ENCODE measurements at regions not wholly inside any gene's neighbourhood (a gene's known extent, or its start where the extent isn't known, plus 50 kb on each side); places are given as distances from the start of the nearest gene placed in this dataset.

- no peaks in the 10 kb centered on the region for H3K27me3 ChIP-seq (ENCODE audit: insufficient read depth, low read length)
- Mint-ChIP-seq H3K4me1 (no peaks in the 10 kb centered on the region), H3K9me3 (peaks cover 0 to 3% (median 0%) of the 10 kb centered on the region in 8 donors), H3K27me3 (peaks cover 2 to 10% of the 10 kb centered on the region in 2 donors), H3K27ac (no peak overlapping the region), H3K4me3 (no peak overlapping the region), H3K36me3 (no peaks in the 10 kb centered on the region)
- intact Hi-C loops (cut with micrococcal nuclease) = no loop called here
- no peaks in the 10 kb centered on the region for H3K4me1 ChIP-seq (ENCODE audit: insufficient read depth, low read length)
- DNase-seq = no peak
- no peaks in the 10 kb centered on the region for H3K9me3 ChIP-seq (ENCODE audit: control insufficient read depth in 1 of 2, low read length in 2 of 2)
- no peak overlapping the region for H3K4me3 ChIP-seq (ENCODE audit: low read length in 2 of 2)
- H3K36me3 ChIP-seq (ENCODE audit: insufficient read depth, low read length) = no peaks in the 10 kb centered on the region
- H3K27ac ChIP-seq (ENCODE audit: low read depth, low read length) = no peak overlapping the region
- POLR2A ChIA-PET (ENCODE audit: partially characterized antibody) = no interaction called here
- CTCF ChIA-PET (ENCODE audit: partially characterized antibody) = no interaction called here
Observed at GRCh38 chr22:34765115-34765514, 300.8 kb upstream of the ISX start.

- H3K27ac ChIP-seq (ENCODE audit: low read depth, low read length) = no peak overlapping the region
- H3K9me3 ChIP-seq (ENCODE audit: control insufficient read depth in 1 of 2, low read length in 2 of 2) = no peaks in the 10 kb centered on the region
- Mint-ChIP-seq H3K36me3 (no peaks in the 10 kb centered on the region), H3K4me3 (no peak overlapping the region), H3K27ac (no peak overlapping the region), H3K27me3 (peaks cover 0 to 4% of the 10 kb centered on the region in 2 donors), H3K9me3 (peaks cover 0 to 6% (median 1%) of the 10 kb centered on the region in 8 donors), H3K4me1 (no peaks in the 10 kb centered on the region)
- H3K4me3 ChIP-seq (ENCODE audit: low read length in 2 of 2) = no peak overlapping the region
- no peaks in the 10 kb centered on the region for H3K27me3 ChIP-seq (ENCODE audit: insufficient read depth, low read length)
- H3K36me3 ChIP-seq (ENCODE audit: insufficient read depth, low read length) = no peaks in the 10 kb centered on the region
- CTCF ChIA-PET (ENCODE audit: partially characterized antibody) = no interaction called here
- DNase-seq = no peak
- intact Hi-C loops (cut with micrococcal nuclease) = no loop called here
- no peaks in the 10 kb centered on the region for H3K4me1 ChIP-seq (ENCODE audit: insufficient read depth, low read length)
- POLR2A ChIA-PET (ENCODE audit: partially characterized antibody) = no interaction called here
Observed at GRCh38 chr22:34769361-34769760, 296.6 kb upstream of the ISX start.

- no peaks in the 10 kb centered on the region for H3K4me1 ChIP-seq (ENCODE audit: insufficient read depth, low read length)
- H3K4me1 Mint-ChIP-seq = no peaks in the 10 kb centered on the region
- no peaks in the 10 kb centered on the region for H3K27me3 ChIP-seq (ENCODE audit: insufficient read depth, low read length)
- no peak overlapping the region for H3K27ac ChIP-seq (ENCODE audit: low read depth, low read length)
- no peak for DNase-seq
- no peaks in the 10 kb centered on the region for H3K27me3 Mint-ChIP-seq
- H3K9me3 ChIP-seq (ENCODE audit: control insufficient read depth in 1 of 2, low read length in 2 of 2) = no peaks in the 10 kb centered on the region
- ChIA-PET POLR2A (ENCODE audit: partially characterized antibody) (no interaction called here), CTCF (ENCODE audit: partially characterized antibody) (no interaction called here)
- no peak overlapping the region for H3K4me3 ChIP-seq (ENCODE audit: low read length in 2 of 2)
- H3K36me3 ChIP-seq (ENCODE audit: insufficient read depth, low read length) = no peaks in the 10 kb centered on the region
- no peak overlapping the region for H3K27ac Mint-ChIP-seq
- H3K9me3 Mint-ChIP-seq = peaks cover 4 to 25% (median 10%) of the 10 kb centered on the region in 8 donors
- H3K36me3 Mint-ChIP-seq = no peaks in the 10 kb centered on the region
- H3K4me3 Mint-ChIP-seq = no peak overlapping the region
- intact Hi-C loops (cut with micrococcal nuclease) = no loop called here
Observed at GRCh38 chr22:34776817-34777216, 289.1 kb upstream of the ISX start.

- H3K27ac Mint-ChIP-seq = no peak overlapping the region
- Histone ChIP-seq H3K36me3 (ENCODE audit: insufficient read depth, low read length) (no peaks in the 10 kb centered on the region), H3K4me3 (ENCODE audit: low read length in 2 of 2) (no peak overlapping the region), H3K9me3 (ENCODE audit: control insufficient read depth in 1 of 2, low read length in 2 of 2) (no peaks in the 10 kb centered on the region), H3K27ac (ENCODE audit: low read depth, low read length) (no peak overlapping the region), H3K27me3 (ENCODE audit: insufficient read depth, low read length) (no peaks in the 10 kb centered on the region), H3K4me1 (ENCODE audit: insufficient read depth, low read length) (no peaks in the 10 kb centered on the region)
- H3K9me3 Mint-ChIP-seq = peaks cover 4 to 30% (median 9%) of the 10 kb centered on the region in 8 donors
- DNase-seq = no peak
- peaks cover 0 to 4% of the 10 kb centered on the region in 2 donors for H3K36me3 Mint-ChIP-seq
- intact Hi-C loops (cut with micrococcal nuclease) = no loop called here
- no peaks in the 10 kb centered on the region for H3K4me1 Mint-ChIP-seq
- H3K27me3 Mint-ChIP-seq = peaks cover 0 to 3% of the 10 kb centered on the region in 2 donors
- no peak overlapping the region for H3K4me3 Mint-ChIP-seq
- POLR2A ChIA-PET (ENCODE audit: partially characterized antibody) = no interaction called here
- CTCF ChIA-PET (ENCODE audit: partially characterized antibody) = no interaction called here
Observed at GRCh38 chr22:34781681-34782080, 284.3 kb upstream of the ISX start.

- Mint-ChIP-seq H3K4me1 (no peaks in the 10 kb centered on the region), H3K27me3 (peaks cover 0 to 3% of the 10 kb centered on the region in 2 donors), H3K27ac (no peak overlapping the region), H3K36me3 (peaks cover 0 to 4% of the 10 kb centered on the region in 2 donors), H3K9me3 (peaks cover 0 to 24% (median 8%) of the 10 kb centered on the region in 8 donors), H3K4me3 (no peak overlapping the region)
- no peaks in the 10 kb centered on the region for H3K4me1 ChIP-seq (ENCODE audit: insufficient read depth, low read length)
- no peaks in the 10 kb centered on the region for H3K9me3 ChIP-seq (ENCODE audit: control insufficient read depth in 1 of 2, low read length in 2 of 2)
- no peak for DNase-seq
- no peaks in the 10 kb centered on the region for H3K27me3 ChIP-seq (ENCODE audit: insufficient read depth, low read length)
- no peak overlapping the region for H3K27ac ChIP-seq (ENCODE audit: low read depth, low read length)
- ChIA-PET CTCF (ENCODE audit: partially characterized antibody) (no interaction called here), POLR2A (ENCODE audit: partially characterized antibody) (no interaction called here)
- no peaks in the 10 kb centered on the region for H3K36me3 ChIP-seq (ENCODE audit: insufficient read depth, low read length)
- intact Hi-C loops (cut with micrococcal nuclease) = no loop called here
- H3K4me3 ChIP-seq (ENCODE audit: low read length in 2 of 2) = no peak overlapping the region
Observed at GRCh38 chr22:34783436-34783835, 282.5 kb upstream of the ISX start.

GRCh38 chr22:34784056-34784455 is 281.9 kb upstream of the ISX start:
- ChIA-PET CTCF (ENCODE audit: partially characterized antibody) (no interaction called here), POLR2A (ENCODE audit: partially characterized antibody) (no interaction called here)
- H3K4me1 Mint-ChIP-seq = no peaks in the 10 kb centered on the region

GRCh38 chr22:34797826-34798225 is 268.1 kb upstream of the ISX start:
- no peaks in the 10 kb centered on the region for H3K27me3 ChIP-seq (ENCODE audit: insufficient read depth, low read length)
- no peak overlapping the region for H3K27ac ChIP-seq (ENCODE audit: low read depth, low read length)
- ChIA-PET POLR2A (ENCODE audit: partially characterized antibody) (no interaction called here), CTCF (ENCODE audit: partially characterized antibody) (no interaction called here)
- DNase-seq = no peak
- H3K27ac Mint-ChIP-seq = no peak overlapping the region
- H3K4me1 Mint-ChIP-seq = no peaks in the 10 kb centered on the region
- peaks cover 0 to 3% (median under 1%) of the 10 kb centered on the region in 8 donors for H3K9me3 Mint-ChIP-seq
- H3K27me3 Mint-ChIP-seq = peaks cover 0 to 3% of the 10 kb centered on the region in 2 donors
- no peaks in the 10 kb centered on the region for H3K9me3 ChIP-seq (ENCODE audit: control insufficient read depth in 1 of 2, low read length in 2 of 2)
- no peak overlapping the region for H3K4me3 Mint-ChIP-seq
- no peaks in the 10 kb centered on the region for H3K36me3 ChIP-seq (ENCODE audit: insufficient read depth, low read length)
- intact Hi-C loops (cut with micrococcal nuclease) = no loop called here
- no peak overlapping the region for H3K4me3 ChIP-seq (ENCODE audit: low read length in 2 of 2)
- no peaks in the 10 kb centered on the region for H3K36me3 Mint-ChIP-seq
- no peaks in the 10 kb centered on the region for H3K4me1 ChIP-seq (ENCODE audit: insufficient read depth, low read length)

More at GRCh38 chr22:34784056-34784455, 281.9 kb upstream of the ISX start:
- Histone ChIP-seq H3K4me1 (ENCODE audit: insufficient read depth, low read length) (no peaks in the 10 kb centered on the region), H3K27ac (ENCODE audit: low read depth, low read length) (no peak overlapping the region), H3K9me3 (ENCODE audit: control insufficient read depth in 1 of 2, low read length in 2 of 2) (no peaks in the 10 kb centered on the region), H3K36me3 (ENCODE audit: insufficient read depth, low read length) (no peaks in the 10 kb centered on the region), H3K27me3 (ENCODE audit: insufficient read depth, low read length) (no peaks in the 10 kb centered on the region), H3K4me3 (ENCODE audit: low read length in 2 of 2) (no peak overlapping the region)
- no peak for DNase-seq
- Mint-ChIP-seq H3K9me3 (peaks cover 4 to 19% (median 8%) of the 10 kb centered on the region in 8 donors), H3K4me3 (no peak overlapping the region), H3K27ac (no peak overlapping the region), H3K27me3 (peaks cover 0 to 3% of the 10 kb centered on the region in 2 donors), H3K36me3 (peaks cover 0 to 4% of the 10 kb centered on the region in 2 donors)
- intact Hi-C loops (cut with micrococcal nuclease) = no loop called here

- Histone ChIP-seq H3K27ac (ENCODE audit: low read depth, low read length) (no peak overlapping the region), H3K36me3 (ENCODE audit: insufficient read depth, low read length) (no peaks in the 10 kb centered on the region), H3K27me3 (ENCODE audit: insufficient read depth, low read length) (no peaks in the 10 kb centered on the region), H3K4me3 (ENCODE audit: low read length in 2 of 2) (no peak overlapping the region), H3K9me3 (ENCODE audit: control insufficient read depth in 1 of 2, low read length in 2 of 2) (no peaks in the 10 kb centered on the region), H3K4me1 (ENCODE audit: insufficient read depth, low read length) (no peaks in the 10 kb centered on the region)
- no peaks in the 10 kb centered on the region for H3K36me3 Mint-ChIP-seq
- H3K9me3 Mint-ChIP-seq = peaks cover 0 to 4% (median 0%) of the 10 kb centered on the region in 8 donors
- H3K4me3 Mint-ChIP-seq = no peak overlapping the region
- no peaks in the 10 kb centered on the region for H3K4me1 Mint-ChIP-seq
- CTCF ChIA-PET (ENCODE audit: partially characterized antibody) = no interaction called here
- POLR2A ChIA-PET (ENCODE audit: partially characterized antibody) = no interaction called here
- H3K27me3 Mint-ChIP-seq = peaks cover 0 to 4% of the 10 kb centered on the region in 2 donors
- intact Hi-C loops (cut with micrococcal nuclease) = no loop called here
- DNase-seq = no peak
- H3K27ac Mint-ChIP-seq = no peak overlapping the region
Observed at GRCh38 chr22:34798605-34799004, 267.4 kb upstream of the ISX start.

Measured in CD4-positive, alpha-beta memory T cell (primary cell).